Testis (tissue), 2 donors: ENCODE measurements at regions not wholly inside any gene's neighbourhood (a gene's known extent, or its start where the extent isn't known, plus 50 kb on each side); places are given as distances from the start of the nearest gene placed in this dataset.

Experiments used
- CTCF ChIP-seq, 3 experiments: fragments of 450-650 bp in 2 of 3; fragments of 200-600 bp in 1 of 3; sonication (generic) in 1 of 3; IDR thresholded peaks; one replicate each; pipeline ENCODE4 v1.5.1; 2016 to 2019; ENCODE audit warnings: antibody characterized with exemption in 3 of 3, mild to moderate bottlenecking in 2 of 3, moderate library complexity in 1 of 3
- POLR2A ChIP-seq: fragments of 450-650 bp; IDR thresholded peaks from one replicate; pipeline ENCODE4 v1.6.1; 2017; ENCODE audit warnings: antibody characterized with exemption, mild to moderate bottlenecking, moderate library complexity

- no peak for TF ChIP-seq CTCF (IDR thresholded peaks at IDR 0.05)
- TF ChIP-seq POLR2A: no peak
Observed at GRCh38 chr10:130802301-130802700, 509.2 kb downstream of the TCERG1L start.
